COLO829 (cell line): ENCODE measurements at regions not wholly inside any gene's neighbourhood (a gene's known extent, or its start where the extent isn't known, plus 50 kb on each side); places are given as distances from the start of the nearest gene placed in this dataset.
"Not testable (repeated sequence)": the region's sequence is repeated elsewhere in the genome, so short reads cannot be mapped to it uniquely, and the experiment has no call there.

Experiments used
- DNase-seq: peaks from one replicate; pipeline ENCODE4 v3.0.0; 2012; ENCODE audit warnings: low spot score

- no peak for DNase-seq
These were observed 391.4 kb downstream of the TNS3 start for GRCh38 chr7:47190462-47190861.

GRCh38 chr7:47188653-47189315 lies 393.1 kb downstream of the TNS3 start:
- no peak for DNase-seq

DNA sequence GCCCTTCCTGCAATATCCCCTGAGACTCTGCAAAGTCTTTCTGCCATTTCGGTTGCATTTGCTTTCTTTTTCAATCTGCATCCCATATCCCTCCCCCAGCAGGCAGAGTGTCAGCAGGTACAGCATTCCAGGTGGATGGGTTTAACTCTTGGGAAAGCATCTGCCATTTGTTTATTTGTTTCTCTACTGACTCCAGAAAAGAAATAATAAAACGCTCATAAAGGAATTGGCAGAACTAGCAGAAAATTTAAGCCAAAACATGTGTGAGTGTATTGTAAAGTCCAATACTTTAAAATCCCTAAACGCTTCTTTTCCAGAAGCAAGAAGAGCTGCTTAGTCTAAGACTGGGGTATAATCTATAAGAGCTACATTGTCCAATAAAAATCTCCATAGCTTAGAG lies 393.8 kb downstream of the TNS3 start:
- no peak for DNase-seq

GRCh38 chr7:47186316-47186715 lies 395.6 kb downstream of the TNS3 start:
- no peak for DNase-seq

- no peak for DNase-seq
These were observed 396.1 kb downstream of the TNS3 start for GRCh38 chr7:47185839-47186238.

DNA sequence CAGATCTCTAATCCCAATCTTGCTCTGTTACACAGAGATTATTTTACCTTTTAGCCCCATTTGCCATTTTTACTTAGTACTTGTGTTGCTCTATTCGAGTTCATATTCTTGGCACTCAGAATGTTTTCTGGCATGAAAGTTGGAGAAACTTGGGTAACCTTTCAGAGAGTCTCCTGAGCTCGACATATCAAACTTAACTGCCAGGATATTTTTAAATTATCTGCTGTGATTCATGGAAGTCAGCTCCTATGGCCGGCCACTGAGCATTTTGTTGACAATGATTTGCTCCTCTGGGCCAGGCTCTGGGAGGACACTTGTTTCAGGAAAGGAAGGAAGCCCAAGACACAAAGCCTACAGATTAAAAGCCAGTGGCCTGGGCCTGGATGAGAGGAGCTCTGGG lies 396.7 kb downstream of the TNS3 start:
- DNase-seq, result no peak

- DNase-seq, result no peak
These were observed 397.9 kb downstream of the TNS3 start for GRCh38 chr7:47183862-47184590.

DNA sequence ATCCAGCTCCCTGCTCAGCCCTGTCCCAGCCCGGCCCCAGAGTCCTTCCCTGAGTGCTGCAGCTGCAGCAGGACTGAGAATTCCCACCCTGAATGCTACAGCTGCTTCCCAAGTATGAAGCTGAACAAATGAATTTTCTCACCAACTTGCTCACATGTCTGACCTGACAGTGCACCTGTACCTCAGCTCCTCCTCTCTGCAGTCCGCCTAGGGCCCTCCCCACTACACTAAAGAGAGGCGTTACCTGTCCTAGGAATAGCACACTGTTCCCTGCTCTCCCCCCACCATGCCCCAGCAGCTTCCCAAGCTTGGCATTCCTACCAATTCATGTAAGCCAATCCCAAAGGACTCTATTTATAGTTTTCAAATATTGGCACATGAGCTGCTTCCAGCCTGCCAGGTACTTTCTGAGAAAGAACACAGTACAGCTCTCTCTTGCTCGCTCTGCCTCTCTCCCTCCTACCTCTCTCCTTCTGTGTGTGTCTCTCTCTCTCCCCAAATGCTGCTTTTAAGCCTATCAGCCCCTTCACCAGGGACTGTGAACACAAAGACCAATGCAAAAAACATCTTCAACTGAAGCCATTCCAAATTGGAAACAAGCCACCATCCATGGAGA lies 400.1 kb downstream of the TNS3 start:
- no peak for DNase-seq

DNA sequence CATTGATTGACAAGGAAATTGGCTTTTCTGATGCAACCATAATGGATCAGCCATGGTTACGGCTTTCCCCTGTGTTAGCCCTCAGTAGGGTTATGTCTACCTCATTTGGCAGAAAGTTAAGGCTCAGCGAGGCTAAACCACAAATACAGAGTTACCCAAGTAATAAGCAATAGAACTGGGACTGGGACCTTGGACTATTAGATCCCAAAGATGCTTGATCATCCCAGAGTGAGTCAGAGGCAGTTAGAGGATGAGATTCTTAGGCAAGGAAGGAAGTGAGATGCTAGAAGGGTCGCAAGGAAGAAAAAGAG lies 401.4 kb downstream of the TNS3 start:
- DNase-seq, result no peak

DNA sequence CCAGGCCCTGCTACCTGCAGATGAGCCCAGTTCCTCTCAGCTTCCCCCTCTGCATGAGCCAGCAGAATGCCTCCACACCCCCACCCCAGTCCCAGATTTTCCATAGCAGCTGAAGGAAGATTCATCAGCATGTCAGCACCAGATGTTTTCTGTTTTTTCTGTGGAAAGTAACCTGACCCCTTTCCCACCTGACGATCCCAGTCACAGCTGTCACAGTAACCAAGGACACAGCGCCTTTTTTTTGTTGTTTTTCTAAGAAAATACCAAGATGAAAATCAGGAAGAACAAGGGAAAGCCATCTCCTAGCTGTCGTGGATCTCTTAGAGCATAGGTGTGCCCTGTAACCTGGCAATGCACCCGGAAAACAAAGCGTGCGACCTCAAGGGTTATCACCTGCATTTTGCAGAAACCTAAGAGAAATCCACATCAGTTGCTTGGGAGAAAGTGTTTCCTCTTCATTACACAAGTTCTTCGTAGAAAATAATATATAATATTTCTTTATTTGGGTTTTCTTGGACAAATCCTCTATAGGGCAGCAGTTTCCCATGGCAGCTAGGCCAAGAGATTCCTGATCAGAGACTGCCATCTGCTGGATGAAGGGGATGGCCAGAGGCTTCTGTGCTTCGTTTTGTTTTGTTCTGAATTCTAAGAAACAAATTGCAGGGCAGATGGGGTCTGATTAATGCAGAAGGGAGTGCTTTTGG lies 401.9 kb downstream of the TNS3 start:
- DNase-seq, result peak; percentile 80

DNA sequence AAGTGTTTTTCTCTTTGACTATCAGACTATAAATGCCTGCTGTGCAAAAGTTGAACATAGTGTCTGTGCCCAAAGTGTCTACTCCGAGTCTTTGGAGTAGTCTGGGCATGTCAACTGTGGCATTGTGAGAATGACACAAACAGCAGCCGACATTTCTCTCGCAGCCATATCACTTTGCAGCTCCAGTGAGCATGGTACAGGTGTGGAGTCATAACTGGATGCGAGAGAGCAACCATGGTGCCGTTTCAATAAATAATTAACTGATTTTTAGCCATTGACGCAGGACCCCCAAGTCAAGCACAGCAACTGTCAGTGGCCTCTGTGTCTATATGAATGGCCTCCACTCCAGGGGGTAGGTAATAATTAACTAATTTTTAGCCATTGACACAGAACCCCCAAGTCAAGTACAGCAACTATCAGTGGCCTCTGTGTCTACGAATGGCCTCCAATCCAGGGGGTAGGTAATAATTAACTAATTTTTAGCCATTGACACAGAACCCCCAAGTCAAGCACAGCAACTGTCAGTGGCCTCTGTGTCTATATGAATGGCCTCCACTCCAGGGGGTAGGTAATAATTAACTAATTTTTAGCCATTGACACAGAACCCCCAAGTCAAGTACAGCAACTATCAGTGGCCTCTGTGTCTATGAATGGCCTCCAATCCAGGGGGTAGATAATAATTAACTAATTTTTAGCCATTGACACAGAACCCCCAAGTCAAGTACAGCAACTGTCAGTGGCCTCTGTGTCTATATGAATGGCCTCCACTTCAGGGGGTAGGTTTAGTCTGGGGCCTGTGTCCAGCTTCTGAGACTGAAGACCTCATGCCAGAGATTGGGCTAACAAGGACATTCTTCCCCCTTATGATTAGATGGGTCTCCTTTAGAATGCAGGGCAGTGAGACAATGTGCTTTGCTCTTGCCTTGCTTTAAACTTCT lies 409.0 kb downstream of the TNS3 start:
- DNase-seq, result not testable (repeated sequence)

- no peak for DNase-seq
These were observed 411.4 kb downstream of the TNS3 start for GRCh38 chr7:47170516-47170915.

GRCh38 chr7:47154791-47155190 lies 427.1 kb downstream of the TNS3 start:
- DNase-seq, result no peak

GRCh38 chr7:47153576-47153975 lies 428.3 kb downstream of the TNS3 start:
- DNase-seq, result no peak

DNA sequence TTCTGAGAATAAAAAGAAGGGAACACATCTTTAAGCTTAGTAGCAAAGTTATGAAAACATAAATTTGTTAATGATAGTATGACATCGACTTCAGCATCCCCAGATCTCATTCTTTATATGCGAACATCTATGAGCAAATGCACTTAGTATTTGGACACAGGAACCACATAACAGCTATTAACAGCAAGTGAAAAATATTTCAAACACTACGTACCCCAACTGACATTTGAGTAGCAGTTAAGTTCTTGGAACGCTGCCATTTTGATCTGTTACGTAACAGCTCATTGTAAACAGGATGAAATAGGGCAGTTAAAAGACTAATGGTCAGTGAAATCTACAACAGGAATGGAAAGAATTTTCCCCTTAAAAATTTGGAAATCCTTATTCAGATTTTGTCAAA lies 428.9 kb downstream of the TNS3 start:
- DNase-seq, result peak; percentile 23

DNA sequence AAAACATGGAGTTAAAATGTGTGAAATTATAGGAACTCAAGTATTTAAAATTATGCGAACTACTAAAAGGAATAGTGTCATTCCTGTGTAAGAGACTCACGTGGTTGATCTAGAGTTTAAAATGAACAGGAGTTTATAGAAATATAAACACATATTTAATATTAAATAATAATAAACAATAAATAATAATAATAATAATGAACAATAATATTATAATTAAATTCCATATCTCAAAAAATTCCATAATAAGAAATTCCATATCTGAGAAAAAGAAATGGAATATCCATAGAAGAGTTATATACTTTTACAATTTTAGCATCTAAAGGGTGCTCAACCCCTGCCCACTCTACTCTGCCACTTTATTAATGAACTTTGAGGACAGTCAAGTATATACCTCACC lies 429.6 kb downstream of the TNS3 start:
- DNase-seq, result no peak

DNA sequence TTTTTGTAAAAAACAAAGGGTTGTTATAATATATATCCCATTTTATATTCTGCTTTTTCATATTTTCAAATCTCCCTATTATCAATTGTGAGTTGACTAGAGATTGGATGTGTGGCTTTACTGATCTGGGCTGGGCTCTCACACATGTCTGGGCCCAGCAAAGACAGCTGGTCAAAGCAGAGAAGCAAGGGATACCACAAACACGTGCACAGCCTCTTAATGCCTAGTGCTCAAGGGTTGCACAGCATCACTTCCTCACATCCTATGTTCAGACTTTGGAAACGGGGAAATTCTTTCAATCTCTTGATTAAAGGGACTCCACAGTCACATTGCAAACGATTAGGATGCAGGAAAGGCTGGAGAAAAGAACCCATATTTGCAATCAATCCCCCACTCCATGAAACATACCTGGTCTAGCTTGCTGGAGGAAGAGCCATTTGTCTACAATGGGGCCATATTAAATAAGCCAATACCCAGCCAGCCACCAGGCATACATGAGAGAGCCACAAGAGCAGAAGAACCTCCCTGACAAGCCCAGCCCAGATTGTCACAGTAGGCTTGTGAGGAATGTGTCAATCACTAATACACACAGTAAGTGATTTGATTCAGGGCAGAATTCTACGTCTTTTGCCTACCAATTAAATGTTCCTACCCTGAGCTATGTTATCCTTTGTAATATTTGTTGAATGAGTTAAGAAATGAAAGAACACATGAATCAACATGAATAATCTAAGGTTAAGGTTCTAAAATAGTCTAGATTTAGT lies 431.2 kb downstream of the TNS3 start:
- DNase-seq, result no peak

DNA sequence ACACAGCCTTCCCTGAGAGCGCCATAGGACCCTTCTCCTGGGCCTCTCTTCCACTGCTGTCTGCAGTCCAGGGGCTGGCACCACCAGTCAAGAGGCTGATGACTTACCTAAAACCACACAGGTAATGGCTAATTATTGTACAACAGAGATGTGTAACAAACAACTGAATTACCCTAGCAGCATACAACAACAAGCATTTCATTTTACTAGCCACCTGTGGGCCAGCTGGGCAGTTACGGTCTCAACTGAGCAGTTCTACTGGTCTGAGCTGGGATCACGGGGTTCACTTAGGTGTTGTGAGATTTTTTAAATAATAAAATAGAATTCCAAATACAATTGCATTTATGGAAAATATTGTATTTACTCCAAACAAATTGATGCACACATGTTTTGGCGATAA lies 431.9 kb downstream of the TNS3 start:
- no peak for DNase-seq

DNA sequence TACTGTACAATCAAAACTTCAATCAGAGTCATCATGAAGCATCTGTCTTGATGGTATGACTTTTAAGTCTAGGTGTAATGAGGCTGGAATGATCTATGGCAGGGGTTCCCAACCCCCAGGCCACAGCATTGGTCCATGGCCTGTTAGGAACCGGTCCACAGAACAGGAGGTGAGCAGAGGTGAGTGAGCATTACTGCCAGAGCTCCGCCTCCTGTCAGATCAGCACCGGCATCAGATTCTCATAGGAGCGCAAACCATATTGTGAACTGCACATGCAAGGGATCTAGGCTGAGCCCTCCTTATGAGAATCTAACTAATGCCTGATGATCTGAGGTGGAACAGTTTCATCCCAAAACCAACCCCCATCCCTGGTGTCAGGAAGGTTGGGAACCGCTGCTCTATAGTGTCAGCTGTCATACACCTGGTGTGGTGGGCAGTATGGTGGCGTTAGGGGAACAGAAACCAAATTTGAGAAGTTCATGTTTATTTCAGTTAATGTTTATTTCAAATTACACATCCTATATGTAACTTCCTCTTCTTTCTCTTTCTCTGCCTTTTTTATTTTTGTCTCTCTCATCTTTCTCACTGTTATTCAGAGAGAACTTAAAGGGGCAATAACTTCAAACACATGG lies 432.6 kb downstream of the TNS3 start:
- DNase-seq, result no peak

- no peak for DNase-seq
These were observed 433.2 kb downstream of the TNS3 start for GRCh38 chr7:47148536-47149207.
